SK-N-SH (cell line): ENCODE measurements at regions not wholly inside any gene's neighbourhood (a gene's known extent, or its start where the extent isn't known, plus 50 kb on each side); places are given as distances from the start of the nearest gene placed in this dataset.

ENCODE experiments used
- GABPA ChIP-seq: IDR thresholded peaks from 2 replicates; pipeline ENCODE4 v1.4.0; 2012; ENCODE audit warnings: low read depth, mild to moderate bottlenecking
- RAD21 ChIP-seq: IDR thresholded peaks from 2 replicates; pipeline ENCODE4 v1.6.1; 2012; ENCODE audit warnings: mild to moderate bottlenecking, low read length
- SIN3A ChIP-seq: IDR thresholded peaks from 2 replicates; pipeline ENCODE4 v1.6.1; 2012; ENCODE audit warnings: low read depth, mild to moderate bottlenecking, low read length, moderate library complexity, borderline replicate concordance
- TAF1 ChIP-seq: IDR thresholded peaks from 2 replicates; pipeline ENCODE4 v1.6.1; 2012; ENCODE audit warnings: low read depth, mild to moderate bottlenecking, low read length, moderate library complexity, borderline replicate concordance
- YY1 ChIP-seq: IDR thresholded peaks from 2 replicates; pipeline ENCODE4 v1.4.0; 2012; ENCODE audit warnings: low read depth, mild to moderate bottlenecking
- TF ChIP-seq, protein P1 (sequence below): fragments of 200-600 bp; sonication (generic); IDR thresholded peaks from 2 replicates; pipeline ENCODE4 v1.6.1; 2017; ENCODE audit warnings: antibody characterized with exemption, mild to moderate bottlenecking, moderate library complexity
- TF ChIP-seq, protein P2 (sequence below): IDR thresholded peaks from 2 replicates; pipeline ENCODE4 v1.4.0; 2012; ENCODE audit warnings: low read depth

DNA sequence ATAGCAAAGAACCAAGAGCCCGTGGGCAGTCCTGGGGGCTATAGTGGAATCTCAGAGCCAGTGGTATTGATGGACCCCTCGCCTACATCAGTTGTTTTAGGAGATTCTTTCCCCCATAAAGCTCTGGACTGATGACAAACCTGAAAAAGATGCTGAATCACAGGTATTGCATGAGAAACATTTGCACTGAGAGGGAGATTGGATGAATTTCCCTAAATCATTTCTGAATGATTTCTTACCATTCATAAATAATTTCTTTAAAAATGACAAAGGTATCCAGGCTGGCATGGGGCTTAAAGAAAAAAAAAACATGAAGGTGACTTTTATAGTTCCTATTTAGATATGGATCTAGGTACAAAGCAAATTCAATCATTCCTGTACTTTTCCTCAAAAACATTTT lies 54.0 kb upstream of the SLIT3 start:
- TF ChIP-seq, protein P1, sequence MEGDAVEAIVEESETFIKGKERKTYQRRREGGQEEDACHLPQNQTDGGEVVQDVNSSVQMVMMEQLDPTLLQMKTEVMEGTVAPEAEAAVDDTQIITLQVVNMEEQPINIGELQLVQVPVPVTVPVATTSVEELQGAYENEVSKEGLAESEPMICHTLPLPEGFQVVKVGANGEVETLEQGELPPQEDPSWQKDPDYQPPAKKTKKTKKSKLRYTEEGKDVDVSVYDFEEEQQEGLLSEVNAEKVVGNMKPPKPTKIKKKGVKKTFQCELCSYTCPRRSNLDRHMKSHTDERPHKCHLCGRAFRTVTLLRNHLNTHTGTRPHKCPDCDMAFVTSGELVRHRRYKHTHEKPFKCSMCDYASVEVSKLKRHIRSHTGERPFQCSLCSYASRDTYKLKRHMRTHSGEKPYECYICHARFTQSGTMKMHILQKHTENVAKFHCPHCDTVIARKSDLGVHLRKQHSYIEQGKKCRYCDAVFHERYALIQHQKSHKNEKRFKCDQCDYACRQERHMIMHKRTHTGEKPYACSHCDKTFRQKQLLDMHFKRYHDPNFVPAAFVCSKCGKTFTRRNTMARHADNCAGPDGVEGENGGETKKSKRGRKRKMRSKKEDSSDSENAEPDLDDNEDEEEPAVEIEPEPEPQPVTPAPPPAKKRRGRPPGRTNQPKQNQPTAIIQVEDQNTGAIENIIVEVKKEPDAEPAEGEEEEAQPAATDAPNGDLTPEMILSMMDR, result no peak
- TF ChIP-seq GABPA, result no peak
- TF ChIP-seq YY1, result no peak
- TF ChIP-seq, protein P2, sequence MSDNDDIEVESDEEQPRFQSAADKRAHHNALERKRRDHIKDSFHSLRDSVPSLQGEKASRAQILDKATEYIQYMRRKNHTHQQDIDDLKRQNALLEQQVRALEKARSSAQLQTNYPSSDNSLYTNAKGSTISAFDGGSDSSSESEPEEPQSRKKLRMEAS, result no peak
- TF ChIP-seq RAD21, result no peak
- no peak for TF ChIP-seq SIN3A
- no peak for TF ChIP-seq TAF1
